Immature natural killer cell (primary cell): ENCODE measurements at regions not wholly inside any gene's neighbourhood (a gene's known extent, or its start where the extent isn't known, plus 50 kb on each side); places are given as distances from the start of the nearest gene placed in this dataset.
A peak's percentile ranks its signal among the peaks of the same experiment; 100 is the strongest.

ENCODE experiments used
- DNase-seq, 3 donors: peaks; one replicate each; pipeline ENCODE4 v3.0.0; 2022; ENCODE audit warnings: mixed read lengths in 1 of 3
- H3K27ac Mint-ChIP-seq, 6 donors: one replicate each; pipeline ENCODE4 v1.8.0; 2020; ENCODE audit warnings: mixed read lengths in 6 of 6, mild to moderate bottlenecking in 5 of 6, inconsistent platforms in 4 of 6, moderate library complexity in 3 of 6
- H3K27me3 Mint-ChIP-seq, 3 donors: one replicate each; pipeline ENCODE4 v1.8.0; 2020 to 2021; ENCODE audit warnings: low read depth in 3 of 3, mild to moderate bottlenecking in 3 of 3, mixed read lengths in 3 of 3, moderate library complexity in 3 of 3, inconsistent platforms in 1 of 3
- H3K36me3 Mint-ChIP-seq, 3 donors: one replicate each; pipeline ENCODE4 v1.8.0; 2020; ENCODE audit warnings: mixed read lengths in 3 of 3, inconsistent platforms in 2 of 3, mild to moderate bottlenecking in 2 of 3
- H3K4me1 Mint-ChIP-seq, 2 donors: one replicate each; pipeline ENCODE4 v1.8.0; 2020; ENCODE audit warnings: inconsistent platforms in 2 of 2, mild to moderate bottlenecking in 2 of 2, mixed read lengths in 2 of 2, moderate library complexity in 1 of 2
- H3K4me3 Mint-ChIP-seq, 5 donors: one replicate each; pipeline ENCODE4 v1.8.0; 2020; ENCODE audit warnings: mild to moderate bottlenecking in 5 of 5, mixed read lengths in 5 of 5, inconsistent platforms in 3 of 5, moderate library complexity in 3 of 5
- H3K9me3 Mint-ChIP-seq, 6 donors: one replicate each; pipeline ENCODE4 v1.8.0; 2020; ENCODE audit warnings: mild to moderate bottlenecking in 6 of 6, mixed read lengths in 6 of 6, inconsistent platforms in 4 of 6, moderate library complexity in 3 of 6

DNA sequence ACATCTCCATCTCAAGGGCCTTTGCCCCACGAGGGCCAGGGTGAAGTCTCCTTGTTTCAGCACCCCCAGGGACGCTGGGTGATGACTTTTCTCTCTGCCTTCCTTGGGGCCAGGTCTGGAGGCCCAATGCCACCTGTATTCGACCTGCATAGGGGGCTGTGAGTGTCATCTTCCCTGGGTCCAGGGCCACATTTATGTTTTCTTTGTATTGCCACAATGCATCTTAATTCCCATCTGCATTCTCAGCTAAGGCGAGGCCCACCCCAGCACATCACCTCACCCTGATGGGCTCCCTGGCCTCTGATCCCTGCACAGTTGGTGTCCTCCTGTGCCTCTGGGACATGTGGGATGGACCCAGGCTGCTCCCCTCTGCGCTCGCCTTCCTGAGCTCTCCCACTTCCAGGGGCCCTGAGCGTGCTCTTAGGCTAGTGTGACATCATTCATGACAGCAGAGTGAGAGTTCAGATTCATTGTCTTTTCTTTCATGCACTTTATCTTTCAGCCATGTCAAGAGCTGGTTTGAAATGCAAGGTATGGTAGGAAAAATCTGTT is 122.0 kb upstream of the COPS8 start:
- no peaks in the 10 kb centered on the region for H3K9me3 Mint-ChIP-seq
- no peak overlapping the region for H3K27ac Mint-ChIP-seq
- H3K4me3 Mint-ChIP-seq: no peak overlapping the region
- peaks cover 11 to 17% of the 10 kb centered on the region in 2 donors for H3K4me1 Mint-ChIP-seq
- peaks cover 0 to 5% (median 3%) of the 10 kb centered on the region in 3 donors for H3K27me3 Mint-ChIP-seq
- H3K36me3 Mint-ChIP-seq: no peaks in the 10 kb centered on the region
- no peak for DNase-seq

DNA sequence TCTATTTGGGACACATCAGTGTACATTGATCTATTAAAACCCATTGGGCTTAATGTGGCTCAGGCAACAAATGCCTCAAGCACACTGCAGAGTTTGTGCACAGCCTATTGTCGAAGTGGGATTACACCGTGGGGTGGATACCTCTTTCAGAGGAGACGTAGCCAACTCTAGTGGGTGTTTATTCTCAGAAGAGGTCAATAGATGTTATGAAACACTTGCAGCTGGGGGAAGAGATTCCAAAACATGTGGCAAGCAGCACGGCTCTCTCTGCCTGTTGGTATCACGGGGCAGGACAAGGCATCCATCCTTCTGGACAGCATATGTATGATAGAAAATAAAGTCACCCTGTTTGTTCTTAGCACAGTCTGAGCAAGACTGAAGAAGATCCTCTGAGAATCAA is 121.4 kb upstream of the COPS8 start:
- peaks cover 17 to 23% of the 10 kb centered on the region in 2 donors for H3K4me1 Mint-ChIP-seq
- H3K27ac Mint-ChIP-seq: no peak overlapping the region
- DNase-seq: no peak
- H3K4me3 Mint-ChIP-seq: no peak overlapping the region
- no peaks in the 10 kb centered on the region for H3K36me3 Mint-ChIP-seq
- H3K9me3 Mint-ChIP-seq: no peaks in the 10 kb centered on the region
- H3K27me3 Mint-ChIP-seq: peaks cover 0 to 5% (median 3%) of the 10 kb centered on the region in 3 donors

GRCh38 chr2:236965021-236965840 is 120.5 kb upstream of the COPS8 start:
- Mint-ChIP-seq H3K4me1 (peaks cover 26 to 32% of the 10 kb centered on the region in 2 donors), H3K4me3 (no peak overlapping the region), H3K36me3 (no peaks in the 10 kb centered on the region), H3K27me3 (peaks cover 0 to 9% (median 6%) of the 10 kb centered on the region in 3 donors), H3K9me3 (no peaks in the 10 kb centered on the region), H3K27ac (no peak overlapping the region)
- DNase-seq: no peak

DNA sequence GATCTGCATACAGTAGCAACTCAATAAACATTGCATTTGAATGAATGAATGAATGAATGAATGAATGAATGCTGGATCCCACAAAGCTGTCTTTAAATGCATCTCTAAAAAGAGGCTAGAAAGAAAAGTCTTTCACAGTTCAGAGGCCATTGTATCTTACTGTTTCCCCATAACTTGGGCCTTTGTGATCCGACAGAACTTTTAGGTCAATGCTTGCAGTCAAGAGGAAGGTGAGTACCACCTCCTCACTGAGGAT is 119.9 kb upstream of the COPS8 start:
- peaks cover 29 to 33% of the 10 kb centered on the region in 2 donors for H3K4me1 Mint-ChIP-seq
- no peak overlapping the region for H3K27ac Mint-ChIP-seq
- no peak for DNase-seq
- H3K27me3 Mint-ChIP-seq: peaks cover 0 to 9% (median 6%) of the 10 kb centered on the region in 3 donors
- no peak overlapping the region for H3K4me3 Mint-ChIP-seq
- no peaks in the 10 kb centered on the region for H3K36me3 Mint-ChIP-seq
- H3K9me3 Mint-ChIP-seq: no peaks in the 10 kb centered on the region

- Mint-ChIP-seq H3K27me3 (peaks cover 0 to 9% (median 6%) of the 10 kb centered on the region in 3 donors), H3K4me1 (peaks cover 29 to 33% of the 10 kb centered on the region in 2 donors), H3K36me3 (no peaks in the 10 kb centered on the region), H3K4me3 (peak overlapping the region in 1 of 5 donors; percentile 58), H3K27ac (peak overlapping the region in 2 of 6 donors; percentile 21 to 58), H3K9me3 (no peaks in the 10 kb centered on the region)
- DNase-seq: no peak
These were observed 118.2 kb upstream of the COPS8 start for GRCh38 chr2:236967499-236967783.

DNA sequence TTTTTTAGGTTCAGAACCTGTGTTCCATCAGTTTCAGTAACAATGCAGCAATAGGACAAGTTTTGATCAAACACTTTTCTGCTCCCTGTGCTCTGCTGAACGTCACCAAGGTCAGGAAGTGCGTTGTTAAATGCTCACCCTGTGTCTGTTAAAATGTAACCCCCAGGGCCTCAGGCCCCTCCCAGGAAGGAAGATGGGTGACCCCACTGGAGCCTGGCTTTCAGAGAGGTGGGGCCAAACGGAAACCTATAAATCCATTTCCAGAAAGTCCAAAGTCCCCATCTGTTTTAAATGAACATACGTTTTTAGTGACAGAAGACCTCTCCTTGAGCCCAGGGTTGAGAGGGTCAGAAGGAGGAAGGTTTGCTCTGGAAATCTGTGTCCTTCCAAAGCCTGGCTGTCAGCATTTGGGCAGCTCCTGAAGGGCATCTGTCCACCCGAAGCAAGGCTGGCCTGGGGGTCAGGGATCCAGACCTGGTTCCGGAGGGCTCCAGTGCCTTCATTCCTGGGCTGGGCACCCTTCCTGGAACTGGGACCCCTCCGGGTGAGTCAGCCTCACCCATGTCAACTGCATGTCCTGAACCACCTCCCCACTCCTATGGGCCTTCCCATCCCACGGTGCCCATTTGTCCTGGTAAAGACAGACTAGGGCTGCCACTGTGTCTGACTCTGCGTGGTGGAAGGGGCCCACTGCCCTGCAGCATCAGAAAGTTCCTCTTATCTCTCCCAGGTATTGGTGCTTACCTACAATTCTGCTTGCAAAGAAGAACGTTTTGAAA is 117.4 kb upstream of the COPS8 start:
- Mint-ChIP-seq H3K36me3 (no peaks in the 10 kb centered on the region), H3K27me3 (peaks cover 0 to 14% (median 6%) of the 10 kb centered on the region in 3 donors), H3K4me1 (peaks cover 29 to 33% of the 10 kb centered on the region in 2 donors), H3K27ac (peak overlapping the region in 4 of 6 donors; percentile 21 to 77 (median 74)), H3K9me3 (no peaks in the 10 kb centered on the region), H3K4me3 (peak overlapping the region in 4 of 5 donors; percentile 1 to 58 (median 52))
- DNase-seq: peak; percentile 44 to 49 (median 46)

- Mint-ChIP-seq H3K36me3 (no peaks in the 10 kb centered on the region), H3K27me3 (peaks cover 0 to 16% (median 6%) of the 10 kb centered on the region in 3 donors), H3K9me3 (no peaks in the 10 kb centered on the region), H3K27ac (peak overlapping the region in 4 of 6 donors; percentile 30 to 84 (median 61)), H3K4me1 (peaks cover 29 to 33% of the 10 kb centered on the region in 2 donors), H3K4me3 (peak overlapping the region in 4 of 5 donors; percentile 21 to 80 (median 33))
- no peak for DNase-seq
These were observed 116.7 kb upstream of the COPS8 start for GRCh38 chr2:236968880-236969534.

DNA sequence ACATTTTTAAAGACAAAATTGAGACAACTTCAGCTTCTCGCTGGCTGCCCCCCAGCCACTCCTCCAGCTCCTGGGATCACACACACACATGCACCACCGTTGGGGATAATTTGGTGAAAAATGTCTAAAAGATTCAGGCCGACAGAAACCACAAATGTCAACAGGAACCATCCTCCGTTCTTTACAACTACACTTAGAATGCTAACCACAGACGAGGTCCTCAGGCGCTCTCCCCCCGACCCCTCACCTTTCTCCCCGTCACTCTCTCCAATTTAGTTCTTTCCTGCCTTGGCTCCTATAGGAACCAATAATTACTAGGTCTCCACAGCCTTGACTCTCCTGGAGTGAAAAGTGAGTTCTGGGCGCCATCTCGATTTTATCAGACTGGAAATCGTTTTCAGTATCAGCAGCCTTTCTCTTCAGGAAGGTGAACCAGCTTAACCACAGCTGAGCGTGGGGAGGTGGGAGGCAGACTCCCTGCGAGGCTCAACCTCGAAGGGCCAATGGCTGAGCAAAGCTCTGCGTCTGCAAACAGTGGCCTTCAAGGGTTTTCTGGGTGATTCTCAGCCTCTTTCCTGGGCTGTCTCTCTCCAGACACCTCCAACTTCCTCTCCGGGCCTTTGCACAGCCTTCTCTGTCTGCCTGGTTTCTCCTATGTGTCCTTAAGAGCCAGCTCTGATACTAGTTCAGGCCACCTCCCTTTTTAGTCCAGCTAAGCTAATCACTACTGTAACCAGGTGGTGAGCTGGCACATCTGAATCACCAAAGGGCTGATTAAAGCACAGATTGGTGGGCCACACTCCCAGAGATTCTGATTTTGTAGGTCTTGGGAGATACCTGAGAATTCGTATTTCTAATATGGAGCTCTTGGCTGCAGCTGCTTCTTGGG is 115.7 kb upstream of the COPS8 start:
- peak overlapping the region in 5 of 6 donors; percentile 58 to 84 (median 76) for H3K27ac Mint-ChIP-seq

GRCh38 chr2:236970656-236971010 is 115.1 kb upstream of the COPS8 start:
- Mint-ChIP-seq H3K4me1 (peaks cover 29 to 33% of the 10 kb centered on the region in 2 donors), H3K36me3 (no peaks in the 10 kb centered on the region), H3K4me3 (no peak overlapping the region), H3K27ac (peak overlapping the region in 1 of 6 donors; percentile 76), H3K9me3 (no peaks in the 10 kb centered on the region), H3K27me3 (peaks cover 0 to 21% (median 8%) of the 10 kb centered on the region in 3 donors)
- no peak for DNase-seq

More for the DNA sequence above, 115.7 kb upstream of the COPS8 start:
- Mint-ChIP-seq H3K4me3 (peak overlapping the region; percentile 26 to 80 (median 40)), H3K4me1 (peaks cover 29 to 33% of the 10 kb centered on the region in 2 donors), H3K36me3 (no peaks in the 10 kb centered on the region), H3K27me3 (peaks cover 0 to 19% (median 8%) of the 10 kb centered on the region in 3 donors), H3K9me3 (no peaks in the 10 kb centered on the region)
- DNase-seq: no peak

- Mint-ChIP-seq H3K4me3 (no peak overlapping the region), H3K27ac (no peak overlapping the region), H3K9me3 (no peaks in the 10 kb centered on the region), H3K36me3 (no peaks in the 10 kb centered on the region), H3K27me3 (peaks cover 2 to 21% (median 8%) of the 10 kb centered on the region in 3 donors), H3K4me1 (peaks cover 29 to 33% of the 10 kb centered on the region in 2 donors)
- no peak for DNase-seq
These were observed 114.4 kb upstream of the COPS8 start for GRCh38 chr2:236971131-236971821.

- peaks cover 2 to 21% (median 8%) of the 10 kb centered on the region in 3 donors for H3K27me3 Mint-ChIP-seq
- peaks cover 29 to 30% of the 10 kb centered on the region in 2 donors for H3K4me1 Mint-ChIP-seq
- no peaks in the 10 kb centered on the region for H3K9me3 Mint-ChIP-seq
- no peak for DNase-seq
- no peak overlapping the region for H3K4me3 Mint-ChIP-seq
- H3K36me3 Mint-ChIP-seq: no peaks in the 10 kb centered on the region
- no peak overlapping the region for H3K27ac Mint-ChIP-seq
These were observed 113.7 kb upstream of the COPS8 start for GRCh38 chr2:236971919-236972381.

- Mint-ChIP-seq H3K4me3 (no peak overlapping the region), H3K4me1 (peaks cover 23 to 24% of the 10 kb centered on the region in 2 donors), H3K36me3 (no peaks in the 10 kb centered on the region), H3K27ac (no peak overlapping the region), H3K9me3 (no peaks in the 10 kb centered on the region), H3K27me3 (peaks cover 2 to 23% (median 8%) of the 10 kb centered on the region in 3 donors)
- no peak for DNase-seq
These were observed 113.0 kb upstream of the COPS8 start for GRCh38 chr2:236972491-236973342.
